ENCODE measurements at regions not wholly inside any gene's neighbourhood (a gene's known extent, or its start where the extent isn't known, plus 50 kb on each side); places are given as distances from the start of the nearest gene placed in this dataset.

DNA sequence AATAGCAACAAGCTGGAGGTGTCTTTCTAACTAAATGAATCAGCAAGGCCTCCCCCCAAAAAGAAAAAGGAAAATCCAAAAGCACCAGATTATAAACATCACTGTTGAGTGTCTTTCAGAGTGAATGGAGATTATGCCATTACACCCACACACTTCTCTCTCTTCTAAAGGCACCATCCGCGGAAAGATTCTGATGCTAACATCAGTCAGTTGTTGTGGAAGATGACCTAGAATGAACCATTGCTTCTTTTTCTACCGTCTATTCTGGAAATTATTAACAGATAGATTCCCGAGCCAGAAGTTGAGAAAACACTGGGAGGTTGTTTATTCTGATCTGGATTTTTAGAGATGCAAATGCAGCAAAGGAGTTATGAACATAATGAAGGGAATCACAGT lies 60.9 kb upstream of the FAM20A start:
- no peaks in the 10 kb centered on the region for H3K4me1 Mint-ChIP-seq (ENCODE audit: low read depth, unreplicated experiment)
- no peaks in the 10 kb centered on the region for H3K27me3 Mint-ChIP-seq (ENCODE audit: unreplicated experiment)
- peaks cover 4% of the 10 kb centered on the region for H3K36me3 Mint-ChIP-seq (ENCODE audit: unreplicated experiment)
- H3K27ac Mint-ChIP-seq (ENCODE audit: unreplicated experiment) = no peak overlapping the region
- DNase-seq = no peak
- TF ChIP-seq, protein P1, sequence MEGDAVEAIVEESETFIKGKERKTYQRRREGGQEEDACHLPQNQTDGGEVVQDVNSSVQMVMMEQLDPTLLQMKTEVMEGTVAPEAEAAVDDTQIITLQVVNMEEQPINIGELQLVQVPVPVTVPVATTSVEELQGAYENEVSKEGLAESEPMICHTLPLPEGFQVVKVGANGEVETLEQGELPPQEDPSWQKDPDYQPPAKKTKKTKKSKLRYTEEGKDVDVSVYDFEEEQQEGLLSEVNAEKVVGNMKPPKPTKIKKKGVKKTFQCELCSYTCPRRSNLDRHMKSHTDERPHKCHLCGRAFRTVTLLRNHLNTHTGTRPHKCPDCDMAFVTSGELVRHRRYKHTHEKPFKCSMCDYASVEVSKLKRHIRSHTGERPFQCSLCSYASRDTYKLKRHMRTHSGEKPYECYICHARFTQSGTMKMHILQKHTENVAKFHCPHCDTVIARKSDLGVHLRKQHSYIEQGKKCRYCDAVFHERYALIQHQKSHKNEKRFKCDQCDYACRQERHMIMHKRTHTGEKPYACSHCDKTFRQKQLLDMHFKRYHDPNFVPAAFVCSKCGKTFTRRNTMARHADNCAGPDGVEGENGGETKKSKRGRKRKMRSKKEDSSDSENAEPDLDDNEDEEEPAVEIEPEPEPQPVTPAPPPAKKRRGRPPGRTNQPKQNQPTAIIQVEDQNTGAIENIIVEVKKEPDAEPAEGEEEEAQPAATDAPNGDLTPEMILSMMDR (IDR thresholded peaks at IDR 0.05; ENCODE audit: partially characterized antibody, unreplicated experiment) = no peak
- no peak overlapping the region for H3K4me3 Mint-ChIP-seq (ENCODE audit: unreplicated experiment)
- H3K9me3 Mint-ChIP-seq (ENCODE audit: unreplicated experiment) = no peaks in the 10 kb centered on the region

DNA sequence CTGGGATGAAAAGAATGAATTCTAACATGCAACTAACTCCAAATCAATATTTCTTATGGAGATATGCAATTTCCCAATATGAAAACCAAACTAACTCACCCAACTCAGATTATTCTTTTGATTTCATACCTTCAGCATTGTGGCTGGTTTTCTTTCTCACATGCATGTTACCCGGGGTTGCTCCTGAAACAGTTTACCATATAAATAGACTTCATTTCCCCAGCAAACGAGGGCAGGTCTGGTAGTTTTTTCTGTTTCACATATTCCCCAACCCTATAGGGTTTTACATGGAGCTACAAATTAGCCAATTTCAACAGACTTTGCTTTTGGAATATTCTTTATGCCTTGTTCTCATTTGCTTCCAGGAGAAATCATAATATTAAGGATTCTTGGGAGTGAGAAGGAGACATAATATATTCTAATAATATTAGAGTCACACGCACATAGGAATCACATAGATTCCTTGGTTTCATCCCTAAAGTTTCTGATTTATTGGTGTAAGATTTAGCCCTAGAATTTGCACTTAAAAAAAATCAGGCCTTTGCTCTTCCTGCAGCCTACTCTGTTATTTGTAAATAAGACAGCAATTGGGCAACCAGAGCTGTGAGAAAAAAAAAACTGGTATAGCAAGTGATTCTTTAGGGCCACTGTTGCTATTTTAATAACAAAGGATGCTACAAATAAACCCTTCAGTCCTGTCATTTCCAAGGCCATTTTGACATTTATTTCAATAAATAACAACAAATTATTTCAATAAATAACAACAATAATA lies 60.3 kb upstream of the FAM20A start:
- TF ChIP-seq, protein P1 (IDR thresholded peaks at IDR 0.05; ENCODE audit: partially characterized antibody, unreplicated experiment) = no peak
- Mint-ChIP-seq H3K4me3 (ENCODE audit: unreplicated experiment) (no peak overlapping the region), H3K9me3 (ENCODE audit: unreplicated experiment) (no peaks in the 10 kb centered on the region), H3K27me3 (ENCODE audit: unreplicated experiment) (no peaks in the 10 kb centered on the region), H3K4me1 (ENCODE audit: low read depth, unreplicated experiment) (no peaks in the 10 kb centered on the region), H3K27ac (ENCODE audit: unreplicated experiment) (no peak overlapping the region), H3K36me3 (ENCODE audit: unreplicated experiment) (peaks cover 4% of the 10 kb centered on the region)
- DNase-seq = no peak

DNA sequence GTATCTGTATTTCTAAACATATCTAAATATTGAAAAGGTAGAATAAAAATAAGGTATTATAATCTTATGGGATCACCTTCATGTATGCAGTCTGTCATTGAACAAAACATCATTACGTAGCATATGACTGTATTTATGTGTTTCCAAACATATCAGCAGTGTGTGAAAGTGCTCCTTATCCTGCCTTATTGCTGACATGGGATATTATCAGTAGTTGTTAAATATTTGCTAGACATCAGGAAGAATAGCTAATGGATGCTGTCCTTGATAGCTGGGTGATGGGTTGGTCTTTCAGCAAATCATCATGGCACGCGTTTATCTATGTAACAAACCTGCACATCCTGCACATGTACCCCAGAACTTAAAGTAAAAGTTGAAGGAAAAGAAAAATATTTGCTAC lies 59.1 kb upstream of the FAM20A start:
- no peak for DNase-seq
- H3K9me3 Mint-ChIP-seq (ENCODE audit: unreplicated experiment) = no peaks in the 10 kb centered on the region
- no peak overlapping the region for H3K4me3 Mint-ChIP-seq (ENCODE audit: unreplicated experiment)
- H3K27me3 Mint-ChIP-seq (ENCODE audit: unreplicated experiment) = no peaks in the 10 kb centered on the region
- TF ChIP-seq, protein P1 (IDR thresholded peaks at IDR 0.05; ENCODE audit: partially characterized antibody, unreplicated experiment) = no peak
- H3K4me1 Mint-ChIP-seq (ENCODE audit: low read depth, unreplicated experiment) = no peaks in the 10 kb centered on the region
- peaks cover 4% of the 10 kb centered on the region for H3K36me3 Mint-ChIP-seq (ENCODE audit: unreplicated experiment)
- no peak overlapping the region for H3K27ac Mint-ChIP-seq (ENCODE audit: unreplicated experiment)

DNA sequence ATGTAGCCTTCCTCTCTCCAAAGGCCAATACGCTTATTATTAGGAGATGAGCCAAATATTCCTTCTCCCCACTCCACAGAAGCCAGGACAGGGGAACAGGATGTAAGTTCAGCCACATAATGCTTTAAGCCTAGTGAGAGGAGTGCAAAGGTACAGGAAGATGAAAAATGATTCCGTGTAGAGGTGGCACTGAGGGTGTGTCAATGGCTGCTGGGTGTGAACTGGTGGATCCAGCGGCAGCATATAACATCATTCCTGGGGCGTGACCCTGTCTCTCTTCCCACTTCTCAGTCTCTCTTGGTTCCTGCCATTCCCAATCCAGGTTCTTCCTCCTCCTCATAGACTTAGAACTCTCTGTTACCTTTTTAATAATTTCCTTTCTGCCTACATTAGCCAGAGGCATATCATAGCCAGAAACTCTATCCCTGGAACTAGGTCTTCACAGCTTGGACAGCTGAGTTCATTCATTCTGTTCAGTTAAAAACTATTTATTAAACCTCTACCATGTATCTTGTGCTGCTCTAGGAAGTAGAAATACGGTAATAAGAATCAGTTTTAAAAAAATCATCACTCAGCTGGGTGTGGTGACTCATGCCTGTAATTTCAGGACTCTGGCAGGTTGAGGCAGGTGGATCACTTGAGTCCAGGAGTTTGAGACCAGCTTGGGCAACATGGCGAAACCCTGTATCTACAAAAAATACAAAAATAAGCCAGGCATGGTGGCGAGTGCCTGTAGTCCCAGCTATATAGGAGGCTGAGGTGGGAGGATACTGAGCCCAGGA lies 58.0 kb upstream of the FAM20A start:
- DNase-seq = no peak
- Mint-ChIP-seq H3K9me3 (ENCODE audit: unreplicated experiment) (no peaks in the 10 kb centered on the region), H3K27me3 (ENCODE audit: unreplicated experiment) (no peaks in the 10 kb centered on the region), H3K36me3 (ENCODE audit: unreplicated experiment) (peaks cover 4% of the 10 kb centered on the region), H3K4me3 (ENCODE audit: unreplicated experiment) (no peak overlapping the region), H3K4me1 (ENCODE audit: low read depth, unreplicated experiment) (no peaks in the 10 kb centered on the region), H3K27ac (ENCODE audit: unreplicated experiment) (no peak overlapping the region)
- TF ChIP-seq, protein P1 (IDR thresholded peaks at IDR 0.05; ENCODE audit: partially characterized antibody, unreplicated experiment) = no peak

DNA sequence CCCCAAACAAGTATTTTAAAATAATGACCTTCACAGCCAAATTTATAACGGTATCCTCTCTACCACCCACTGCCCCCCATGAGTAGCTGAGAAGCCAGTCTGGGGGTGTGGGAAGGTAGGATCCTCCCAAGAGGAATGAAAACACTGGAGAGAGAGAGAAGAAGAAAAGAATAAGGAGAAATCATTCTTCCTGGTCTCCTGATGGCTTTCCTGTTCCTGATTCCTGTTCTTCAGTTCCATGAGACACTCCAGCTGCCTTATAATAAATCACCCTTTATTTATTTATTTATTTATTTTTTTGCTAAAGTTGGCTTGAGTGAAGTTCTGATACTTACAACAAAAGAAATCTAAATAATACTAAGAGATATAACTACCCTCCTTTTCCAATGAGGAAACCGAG lies 56.4 kb upstream of the FAM20A start:
- TF ChIP-seq, protein P1 (IDR thresholded peaks at IDR 0.05; ENCODE audit: partially characterized antibody, unreplicated experiment) = no peak

More for the DNA sequence above, 56.4 kb upstream of the FAM20A start:
- Mint-ChIP-seq H3K27ac (ENCODE audit: unreplicated experiment) (no peak overlapping the region), H3K36me3 (ENCODE audit: unreplicated experiment) (no peaks in the 10 kb centered on the region), H3K27me3 (ENCODE audit: unreplicated experiment) (no peaks in the 10 kb centered on the region), H3K9me3 (ENCODE audit: unreplicated experiment) (no peaks in the 10 kb centered on the region), H3K4me3 (ENCODE audit: unreplicated experiment) (no peak overlapping the region), H3K4me1 (ENCODE audit: low read depth, unreplicated experiment) (no peaks in the 10 kb centered on the region)
- DNase-seq = no peak

Measured in glutamatergic neuron (in vitro differentiated cells).